A549 (cell line): ENCODE measurements at regions not wholly inside any gene's neighbourhood (a gene's known extent, or its start where the extent isn't known, plus 50 kb on each side); places are given as distances from the start of the nearest gene placed in this dataset.

ENCODE experiments used
- ATAC-seq, 2 experiments: fragments of 200-7000 bp in 1 of 2; fragments of >200 bp in 1 of 2; cut with Nextera tagmentation in 1 of 2; cut with Tn5 transposase in 1 of 2; 3 replicates each; pipeline versions ENCODE4 v1.8.0 to v1.9.1; 2018 to 2020; ENCODE audit warnings: mild to moderate bottlenecking in 1 of 2, moderate library complexity in 1 of 2
- CTCF ChIA-PET: fragments of 300-600 bp; sonication (Branson Sonifier 250); formaldehyde crosslinking; extraction: SDS; loops from one replicate; lab custom pipeline; 2021; ENCODE audit warnings: antibody characterized with exemption, inconsistent platforms; lab: Yijun Ruan, JAX
- POLR2A ChIA-PET: fragments of 350-600 bp; formaldehyde crosslinking; extraction: SDS; loops from one replicate; lab custom pipeline; 2021; ENCODE audit warnings: antibody characterized with exemption, inconsistent platforms; lab: Yijun Ruan, JAX
- DNase-seq, 2 experiments: peaks; one replicate each; pipeline versions ENCODE4 v3.0.0 to v3.0.0-alpha.2; 2011 to 2016; ENCODE audit warnings: low read depth in 1 of 2, low spot score in 1 of 2
- FAIRE-seq: peaks from 2 replicates; lab custom pipeline; 2011; peaks lifted over from hg19 to GRCh38; lab: Jason Lieb, UNC
- H3K27ac ChIP-seq, 2 experiments: fragments of >200 bp; sonication (Bioruptor Twin); formaldehyde crosslinking; 3 replicates each; pipeline ENCODE4 v1.5.1; 2016 to 2017
- H3K4me1 ChIP-seq: fragments of >200 bp; sonication (Bioruptor Twin); formaldehyde crosslinking; 3 replicates; pipeline ENCODE4 v1.6.1; 2016
- H3K4me2 ChIP-seq: fragments of >200 bp; sonication (Bioruptor Twin); formaldehyde crosslinking; 3 replicates; pipeline ENCODE4 v1.6.1; 2016
- H3K4me3 ChIP-seq: fragments of >200 bp; sonication (Bioruptor Twin); formaldehyde crosslinking; 3 replicates; pipeline ENCODE4 v1.5.1; 2016
- H3K9me3 ChIP-seq: fragments of >200 bp; sonication (Bioruptor Twin); formaldehyde crosslinking; 3 replicates; pipeline ENCODE4 v1.6.1; 2016
- BHLHE40 ChIP-seq: IDR thresholded peaks from 2 replicates; pipeline ENCODE4 v1.6.1; 2012; ENCODE audit warnings: low read depth, low read length, inconsistent platforms
- E2F6 ChIP-seq: IDR thresholded peaks from 2 replicates; pipeline ENCODE4 v1.6.1; 2012; ENCODE audit warnings: low read depth, borderline replicate concordance
- FOSB ChIP-seq: fragments of 250-450 bp; sonication (Bioruptor Pico); IDR thresholded peaks from 2 replicates; pipeline ENCODE4 v1.5.0; 2020; ENCODE audit warnings: mild to moderate bottlenecking, moderate library complexity
- FOSL2 ChIP-seq, 2 experiments: fragments of 450-650 bp in 1 of 2; fragments of >200 bp in 1 of 2; sonication (Bioruptor Twin) in 1 of 2; formaldehyde crosslinking; IDR thresholded peaks; 2 replicates each; pipeline versions ENCODE4 v1.5.0 to v1.6.1; 2016 to 2020; ENCODE audit warnings: mild to moderate bottlenecking in 1 of 2, moderate library complexity in 1 of 2
- GATA3 ChIP-seq: IDR thresholded peaks from 2 replicates; pipeline ENCODE4 v1.6.1; 2012; ENCODE audit warnings: borderline replicate concordance
- HES2 ChIP-seq: fragments of >200 bp; sonication (Bioruptor Twin); formaldehyde crosslinking; IDR thresholded peaks from 2 replicates; pipeline ENCODE4 v1.6.1; 2016
- HEYL ChIP-seq: fragments of 250-450 bp; sonication (Bioruptor Pico); IDR thresholded peaks from 2 replicates; pipeline ENCODE4 v1.8.0; 2021; ENCODE audit warnings: mild to moderate bottlenecking, moderate library complexity
- JUN ChIP-seq, 2 experiments: fragments of >200 bp; sonication (Bioruptor Twin); formaldehyde crosslinking; IDR thresholded peaks; 2 replicates in 1 of 2; 3 replicates in 1 of 2; pipeline ENCODE4 v1.6.1; 2016 to 2017
- JUNB ChIP-seq: fragments of >200 bp; sonication (Bioruptor Twin); formaldehyde crosslinking; IDR thresholded peaks from 2 replicates; pipeline ENCODE4 v1.6.1; 2016
- KDM5A ChIP-seq: fragments of 200-600 bp; sonication (generic); IDR thresholded peaks from 2 replicates; pipeline ENCODE4 v1.6.1; 2016; ENCODE audit warnings: antibody characterized with exemption, mild to moderate bottlenecking
- MAZ ChIP-seq: fragments of 150-350 bp; IDR thresholded peaks from 2 replicates; pipeline ENCODE4 v1.6.1; 2014; ENCODE audit warnings: antibody characterized with exemption, low read depth, low read length, borderline replicate concordance
- NR3C1 ChIP-seq: fragments of >200 bp; sonication (Bioruptor Twin); formaldehyde crosslinking; IDR thresholded peaks from 3 replicates; pipeline ENCODE4 v1.6.1; 2017
- PHF8 ChIP-seq: fragments of 200-600 bp; sonication (generic); IDR thresholded peaks from 2 replicates; pipeline ENCODE4 v1.6.1; 2016; ENCODE audit warnings: low read depth, mild to moderate bottlenecking, antibody characterized with exemption, moderate library complexity, borderline replicate concordance
- RAD21 ChIP-seq, 2 experiments: fragments of >200 bp in 1 of 2; sonication (Bioruptor Twin) in 1 of 2; formaldehyde crosslinking in 1 of 2; IDR thresholded peaks in 1 of 2; conservative IDR thresholded peaks in 1 of 2; 2 replicates in 1 of 2; 3 replicates in 1 of 2; pipeline ENCODE4 v1.6.1; 2012 to 2018; ENCODE audit warnings: inconsistent platforms in 1 of 2
- RARB ChIP-seq: fragments of 250-450 bp; sonication (Bioruptor Pico); IDR thresholded peaks from 2 replicates; pipeline ENCODE4 v1.8.0; 2021; ENCODE audit warnings: mild to moderate bottlenecking, moderate library complexity
- ZFP36 ChIP-seq: fragments of 450-650 bp; IDR thresholded peaks from 2 replicates; pipeline ENCODE4 v1.6.1; 2014; ENCODE audit warnings: borderline replicate concordance; ENCODE audit not compliant: partially characterized antibody
- ZSCAN20 ChIP-seq: fragments of 250-450 bp; sonication (Bioruptor Pico); IDR thresholded peaks from 2 replicates; pipeline ENCODE4 v1.8.0; 2022; ENCODE audit warnings: mild to moderate bottlenecking, moderate library complexity
- WGBS: methylation state at CpG from one replicate; pipeline ENCODE4 v1.1.6; 2017; ENCODE audit errors: missing lambda C conversion rate; 5-methylcytosine and 5-hydroxymethylcytosine counted together
- TF ChIP-seq, protein P1 (sequence below): fragments of 450-650 bp; IDR thresholded peaks from 2 replicates; pipeline ENCODE4 v1.6.1; 2014; ENCODE audit warnings: antibody characterized with exemption
- TF ChIP-seq, protein P2 (sequence below): IDR thresholded peaks from 2 replicates; pipeline ENCODE4 v1.6.1; 2012
- TF ChIP-seq, protein P3 (sequence below): IDR thresholded peaks from 2 replicates; pipeline ENCODE4 v1.6.1; 2012

DNA sequence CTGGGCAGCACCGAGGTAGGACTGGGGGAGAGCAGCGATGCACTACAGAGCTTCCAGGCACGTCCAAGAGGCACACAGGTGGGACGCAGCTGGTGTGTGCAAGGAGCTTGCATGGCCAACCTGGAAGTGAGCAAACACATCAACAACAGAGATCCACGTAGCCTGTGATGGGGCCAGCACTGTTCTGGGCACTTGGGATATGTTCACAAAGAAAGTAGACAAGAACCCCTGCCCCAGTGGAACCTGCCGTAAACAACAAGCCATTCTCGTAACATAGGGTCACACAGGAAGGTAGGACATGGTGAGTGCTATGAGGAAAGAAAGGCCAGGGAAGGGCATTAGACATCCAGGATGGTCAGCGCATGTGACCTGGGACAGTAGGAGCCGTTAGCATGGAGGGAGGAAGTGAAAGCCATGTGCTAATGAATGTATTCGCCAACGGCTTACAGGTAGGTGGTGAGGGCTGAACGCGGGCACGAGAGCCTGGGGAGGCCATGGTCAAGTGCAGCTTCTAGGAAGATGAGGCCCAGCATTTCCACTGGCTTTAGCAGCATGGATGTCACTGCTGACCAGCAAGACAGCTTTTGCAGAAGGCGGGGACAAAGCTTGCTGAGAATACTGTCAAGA lies 105.5 kb downstream of the TEX26 start:
- ATAC-seq: no peak
- Histone ChIP-seq H3K4me3 (no peak overlapping the region), H3K4me2 (no peak overlapping the region), H3K27ac (no peak overlapping the region), H3K9me3 (no peaks in the 10 kb centered on the region), H3K4me1 (no peaks in the 10 kb centered on the region)
- FAIRE-seq: no peak
- no peak for TF ChIP-seq BHLHE40
- no peak for TF ChIP-seq RAD21 (conservative IDR thresholded peaks at IDR 0.05 in 1 of 2, IDR thresholded peaks at IDR 0.05 in 1 of 2)
- no peak for TF ChIP-seq FOSL2 (IDR thresholded peaks at IDR 0.05)
- no peak for TF ChIP-seq FOSL2 (CRISPR knock-in tag; IDR thresholded peaks at IDR 0.05)
- TF ChIP-seq, protein P1, sequence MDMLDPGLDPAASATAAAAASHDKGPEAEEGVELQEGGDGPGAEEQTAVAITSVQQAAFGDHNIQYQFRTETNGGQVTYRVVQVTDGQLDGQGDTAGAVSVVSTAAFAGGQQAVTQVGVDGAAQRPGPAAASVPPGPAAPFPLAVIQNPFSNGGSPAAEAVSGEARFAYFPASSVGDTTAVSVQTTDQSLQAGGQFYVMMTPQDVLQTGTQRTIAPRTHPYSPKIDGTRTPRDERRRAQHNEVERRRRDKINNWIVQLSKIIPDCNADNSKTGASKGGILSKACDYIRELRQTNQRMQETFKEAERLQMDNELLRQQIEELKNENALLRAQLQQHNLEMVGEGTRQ: no peak
- no peak for TF ChIP-seq E2F6
- no peak for TF ChIP-seq MAZ
- TF ChIP-seq, protein P2, sequence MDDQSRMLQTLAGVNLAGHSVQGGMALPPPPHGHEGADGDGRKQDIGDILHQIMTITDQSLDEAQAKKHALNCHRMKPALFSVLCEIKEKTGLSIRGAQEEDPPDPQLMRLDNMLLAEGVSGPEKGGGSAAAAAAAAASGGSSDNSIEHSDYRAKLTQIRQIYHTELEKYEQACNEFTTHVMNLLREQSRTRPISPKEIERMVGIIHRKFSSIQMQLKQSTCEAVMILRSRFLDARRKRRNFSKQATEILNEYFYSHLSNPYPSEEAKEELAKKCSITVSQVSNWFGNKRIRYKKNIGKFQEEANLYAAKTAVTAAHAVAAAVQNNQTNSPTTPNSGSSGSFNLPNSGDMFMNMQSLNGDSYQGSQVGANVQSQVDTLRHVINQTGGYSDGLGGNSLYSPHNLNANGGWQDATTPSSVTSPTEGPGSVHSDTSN: no peak
- TF ChIP-seq, protein P3, sequence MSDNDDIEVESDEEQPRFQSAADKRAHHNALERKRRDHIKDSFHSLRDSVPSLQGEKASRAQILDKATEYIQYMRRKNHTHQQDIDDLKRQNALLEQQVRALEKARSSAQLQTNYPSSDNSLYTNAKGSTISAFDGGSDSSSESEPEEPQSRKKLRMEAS: no peak
- TF ChIP-seq KDM5A: no peak
- TF ChIP-seq JUN (IDR thresholded peaks at IDR 0.05): no peak
- TF ChIP-seq ZSCAN20: no peak
- TF ChIP-seq JUNB: no peak
- no peak for TF ChIP-seq RARB (CRISPR knock-in tag)
- TF ChIP-seq HES2: no peak
- no peak for TF ChIP-seq FOSB (CRISPR knock-in tag)
- TF ChIP-seq ZFP36: no peak
- TF ChIP-seq PHF8: no peak
- no peak for TF ChIP-seq GATA3
- no peak for TF ChIP-seq HEYL (CRISPR knock-in tag)
- DNase-seq: no peak
- ChIA-PET POLR2A (no interaction called here), CTCF (no interaction called here)
- 83% methylated on average over 15 of the region's 15 CpGs for WGBS

GRCh38 chr13:31036731-31037695 lies 104.6 kb downstream of the TEX26 start:
- no peaks in the 10 kb centered on the region for H3K4me1 ChIP-seq
- no peak overlapping the region for H3K4me3 ChIP-seq
- H3K27ac ChIP-seq: no peak overlapping the region
- no peaks in the 10 kb centered on the region for H3K9me3 ChIP-seq
- no peak for TF ChIP-seq NR3C1
- no peak for TF ChIP-seq MAZ
- no peak for DNase-seq
- ATAC-seq: no peak
- CTCF ChIA-PET: interaction anchor here (0.9 kb wide), 1 partner anchor 14 kb away, joined by 3 read pairs; no protein-coding TSS in a partner anchor
- WGBS: 58% methylated on average over 16 of the region's 17 CpGs
- H3K4me2 ChIP-seq: no peak overlapping the region
- POLR2A ChIA-PET: no interaction called here
- no peak for FAIRE-seq
